ENCODE measurements at regions not wholly inside any gene's neighbourhood (a gene's known extent, or its start where the extent isn't known, plus 50 kb on each side); places are given as distances from the start of the nearest gene placed in this dataset.

DNA sequence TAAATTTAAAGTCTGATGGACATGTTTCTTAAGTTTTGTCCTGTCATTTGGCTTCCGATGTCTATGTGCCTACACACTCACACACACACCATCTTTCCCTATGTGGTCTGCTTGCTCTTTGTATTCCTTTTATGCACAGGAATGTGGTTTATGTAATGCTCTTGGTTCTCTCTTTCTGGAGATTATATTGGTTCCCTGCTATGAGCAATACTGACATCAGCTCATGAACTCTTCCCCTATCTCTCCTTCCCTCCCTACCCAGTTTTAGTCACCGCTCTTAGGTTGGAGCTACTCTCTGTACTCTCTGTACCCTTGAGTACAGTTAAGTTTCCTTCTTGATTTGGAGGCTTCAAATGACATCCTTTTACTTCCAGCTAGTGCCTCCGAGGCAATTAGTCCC lies 77.9 kb upstream of the MVB12B start:
- no peak for DNase-seq (ENCODE audit: low spot score)

DNA sequence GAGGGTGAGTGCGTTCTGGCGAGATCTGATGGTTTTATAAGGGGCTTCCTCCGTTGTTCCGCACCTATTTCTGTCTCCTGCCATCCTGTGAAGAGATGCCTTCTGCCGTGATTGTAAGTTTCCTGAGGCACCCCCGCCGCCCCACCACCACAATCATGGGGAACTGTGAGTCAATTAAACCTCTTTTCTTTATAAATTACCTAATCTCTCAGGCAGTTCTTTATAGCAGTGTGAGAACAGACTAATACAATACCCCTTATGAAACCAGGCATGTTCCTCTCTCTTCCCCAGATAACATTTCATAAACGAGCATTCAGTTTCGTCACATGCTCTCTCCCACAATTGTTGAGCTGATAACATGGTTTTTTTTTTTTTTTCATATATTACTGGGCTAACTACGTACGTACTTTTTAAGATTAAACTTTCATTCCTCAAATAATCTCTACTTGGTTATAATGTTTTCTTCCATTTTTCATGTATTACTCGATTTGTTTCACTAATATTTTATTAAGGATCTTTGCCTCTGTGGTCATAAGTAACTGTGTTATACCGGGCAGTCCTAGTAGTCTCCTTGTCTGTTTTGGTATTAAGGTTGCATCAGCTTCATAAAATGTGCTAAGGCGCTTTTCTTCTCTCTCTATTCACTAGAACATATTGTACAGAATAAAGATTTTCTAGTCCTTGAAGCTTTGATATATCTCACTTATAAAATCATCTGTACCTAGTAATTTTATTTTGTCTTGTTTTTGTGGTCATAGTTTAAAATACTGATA lies 64.9 kb upstream of the MVB12B start:
- no peak for DNase-seq (ENCODE audit: low spot score)

DNA sequence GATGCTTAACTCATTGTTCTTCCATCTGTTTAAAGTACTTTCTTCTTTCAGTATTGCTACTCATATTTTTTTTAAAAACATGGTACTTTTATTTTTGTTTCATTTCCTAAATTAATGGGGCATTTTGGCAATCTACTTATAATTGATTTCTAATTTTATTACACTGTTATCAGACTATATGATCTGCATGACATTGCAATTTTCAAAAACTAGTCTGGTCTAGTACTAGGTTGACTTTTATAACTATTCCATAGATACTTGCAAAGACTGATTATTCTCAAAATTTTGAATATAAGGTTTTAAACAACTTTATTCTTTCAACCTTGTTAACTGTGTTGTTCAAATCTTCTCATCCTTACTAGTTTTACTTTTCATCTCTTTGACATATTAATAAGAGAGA lies 63.9 kb upstream of the MVB12B start:
- no peak for DNase-seq (ENCODE audit: low spot score)

DNA sequence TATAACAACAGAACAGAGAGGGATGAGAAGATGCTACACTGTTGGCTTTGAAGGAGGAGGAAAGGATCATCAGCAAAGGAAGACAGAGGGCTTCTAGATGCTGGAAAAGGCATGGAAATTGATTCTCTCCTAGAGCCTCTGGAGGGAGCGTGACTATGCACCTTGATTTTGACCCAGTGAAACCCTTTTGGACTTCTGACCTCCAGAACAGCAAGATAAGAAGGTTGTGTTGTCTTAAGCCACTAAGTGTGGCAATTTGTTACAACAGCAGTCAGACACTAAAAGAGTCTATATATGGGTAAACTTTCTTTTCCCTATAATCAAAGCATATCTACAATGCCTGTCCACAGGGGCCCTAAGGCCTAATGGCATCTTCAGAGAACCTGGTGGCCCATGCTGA lies 56.1 kb upstream of the MVB12B start:
- no peak for DNase-seq (ENCODE audit: low spot score)

DNA sequence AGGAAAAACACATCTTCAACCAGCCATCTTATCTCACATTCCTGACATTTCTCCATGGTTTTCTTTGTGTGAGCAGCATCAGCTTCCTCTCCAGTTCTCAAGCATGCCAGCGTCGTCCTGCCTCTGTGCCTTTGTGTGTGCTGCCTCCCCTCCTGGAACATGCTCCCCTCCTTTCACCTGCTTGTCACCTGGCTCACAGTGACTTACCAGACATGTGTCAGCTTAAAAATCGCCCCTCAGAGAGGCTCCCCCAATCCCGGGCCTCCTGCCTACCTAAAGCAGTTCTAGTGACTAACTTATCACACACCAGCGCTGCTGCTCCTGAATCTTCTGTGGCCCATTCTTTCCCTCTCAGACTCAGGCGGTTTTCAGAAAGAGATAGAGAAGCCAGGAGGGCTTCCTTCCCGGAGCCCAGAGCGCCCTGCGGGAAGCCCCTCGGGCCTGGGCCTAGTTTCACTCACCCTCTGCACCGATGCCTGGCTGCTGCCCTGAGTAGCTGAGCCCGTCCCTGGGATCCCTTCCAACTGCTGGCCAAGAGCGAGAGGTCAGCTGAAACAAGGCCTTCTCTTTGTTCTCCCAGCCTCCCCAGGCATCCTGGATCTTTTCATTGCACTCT lies 51.1 kb upstream of the MVB12B start:
- DNase-seq (ENCODE audit: low spot score), result no peak

DNA sequence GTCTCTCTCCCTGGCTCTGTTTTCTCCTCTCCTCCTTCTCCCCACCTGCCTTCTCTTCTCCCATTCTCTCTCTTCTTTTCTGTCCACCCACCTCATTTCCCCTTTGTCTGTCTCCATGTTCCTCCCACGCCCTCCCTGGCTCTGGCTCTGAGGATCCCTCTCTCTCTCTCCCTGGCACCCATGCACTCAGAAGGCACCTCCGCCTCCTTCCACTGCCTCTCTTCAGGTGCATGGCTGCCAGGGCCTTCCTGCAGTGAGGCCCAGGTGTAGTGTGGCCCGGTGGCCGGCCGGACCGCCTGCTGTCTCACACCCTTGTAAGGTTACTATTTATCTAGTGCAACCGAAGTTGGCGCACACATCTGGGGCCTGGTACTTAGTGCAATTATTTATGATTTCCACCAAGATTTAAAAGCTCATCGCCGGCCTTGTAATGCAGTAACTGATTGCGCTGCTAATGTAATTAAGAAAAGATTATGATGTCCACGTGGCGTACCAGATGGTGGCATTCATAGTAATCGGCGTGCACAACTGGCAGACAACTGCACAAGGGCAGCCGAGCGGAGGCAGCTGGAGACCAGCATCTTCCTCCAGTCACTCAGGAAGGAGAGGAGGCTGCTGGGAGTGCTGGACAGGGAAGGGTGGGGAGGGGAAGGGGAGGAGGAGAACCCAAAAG lies 50.4 kb upstream of the MVB12B start:
- DNase-seq (ENCODE audit: low spot score), result no peak
